ENCODE measurements at regions not wholly inside any gene's neighbourhood (a gene's known extent, or its start where the extent isn't known, plus 50 kb on each side); places are given as distances from the start of the nearest gene placed in this dataset.

DNA sequence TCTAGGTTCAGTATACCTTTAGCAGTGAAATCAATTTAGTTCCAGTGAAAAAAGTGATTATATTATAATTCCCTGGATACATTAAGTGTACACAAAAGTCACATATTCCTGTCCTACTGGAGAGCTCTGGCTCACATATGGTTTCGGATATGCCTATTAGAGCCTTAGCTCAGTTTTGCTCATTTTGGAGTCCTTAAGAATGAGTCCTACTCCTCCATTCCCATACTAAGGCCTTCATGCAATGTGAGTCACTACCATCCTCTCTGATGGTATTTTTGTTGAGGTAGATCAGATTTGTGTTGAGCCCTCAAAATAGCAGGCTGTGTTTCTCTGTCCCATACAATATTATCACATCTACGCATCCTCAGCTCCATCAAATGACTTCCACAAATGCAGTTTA, 294.2 kb upstream of the COL8A1 start:
- H3K27ac ChIP-seq = no peak overlapping the region
- WGBS, 5 donors = 89 to 98% (median 95%) methylated on average over 2 of the region's 2 CpGs
- TF ChIP-seq EP300 (IDR thresholded peaks at IDR 0.05) (no peak), POLR2A (IDR thresholded peaks at IDR 0.05) (no peak), POLR2AphosphoS5 (IDR thresholded peaks at IDR 0.05) (no peak), CTCF (IDR thresholded peaks at IDR 0.05) (no peak)
- H3K36me3 ChIP-seq = no peaks in the 10 kb centered on the region
- H3K4me1 ChIP-seq = no peaks in the 10 kb centered on the region
- H3K9me3 ChIP-seq = peaks cover 0 to 5% (median 2%) of the 10 kb centered on the region in 4 donors
- H3K27me3 ChIP-seq = no peaks in the 10 kb centered on the region
- intact Hi-C loops (cut with DNase I; ENCODE audit: low total_unique reads) = no loop called here
- DNase-seq = no peak
- H3K4me3 ChIP-seq = no peak overlapping the region

GRCh38 chr3:99342383-99342782, 296.0 kb upstream of the COL8A1 start:
- intact Hi-C loops (cut with DNase I; ENCODE audit: low total_unique reads) = no loop called here

DNA sequence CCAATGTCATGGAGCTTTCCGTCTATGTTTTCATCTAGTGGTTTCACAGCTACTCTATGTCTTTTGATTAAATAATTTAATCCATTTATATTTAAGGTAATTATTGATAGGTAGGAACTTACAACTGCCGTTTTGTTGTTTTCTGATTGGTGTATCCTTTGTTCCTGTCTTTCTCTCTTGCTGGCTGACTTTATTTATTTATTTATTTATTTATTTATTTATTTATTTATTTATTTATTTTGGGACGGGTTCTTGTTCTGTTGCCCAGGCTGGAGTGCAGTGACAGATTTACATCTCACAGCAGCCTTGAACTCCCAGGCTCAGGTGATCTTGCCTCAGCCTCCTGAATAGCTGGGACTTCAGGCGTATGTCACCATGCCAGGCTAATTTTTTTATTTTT, 299.2 kb upstream of the COL8A1 start:
- no peaks in the 10 kb centered on the region for H3K27me3 ChIP-seq
- no peak overlapping the region for H3K27ac ChIP-seq
- no peak for DNase-seq
- no peak for TF ChIP-seq EP300 (IDR thresholded peaks at IDR 0.05)
- no peak for TF ChIP-seq POLR2A (IDR thresholded peaks at IDR 0.05)
- intact Hi-C loops (cut with DNase I; ENCODE audit: low total_unique reads) = no loop called here
- H3K4me3 ChIP-seq = no peak overlapping the region
- no peaks in the 10 kb centered on the region for H3K36me3 ChIP-seq
- peaks cover 0 to 5% (median 2%) of the 10 kb centered on the region in 4 donors for H3K9me3 ChIP-seq
- 72 to 93% (median 90%) methylated on average over 4 of the region's 4 CpGs for WGBS, 5 donors
- H3K4me1 ChIP-seq = no peaks in the 10 kb centered on the region

More at GRCh38 chr3:99342383-99342782, 296.0 kb upstream of the COL8A1 start:
- Histone ChIP-seq H3K36me3 (no peaks in the 10 kb centered on the region), H3K4me1 (no peaks in the 10 kb centered on the region), H3K9me3 (peaks cover 0 to 5% (median 2%) of the 10 kb centered on the region in 4 donors), H3K4me3 (no peak overlapping the region), H3K27ac (no peak overlapping the region), H3K27me3 (no peaks in the 10 kb centered on the region)
- TF ChIP-seq POLR2A (IDR thresholded peaks at IDR 0.05) (no peak), CTCF (IDR thresholded peaks at IDR 0.05) (no peak), POLR2AphosphoS5 (IDR thresholded peaks at IDR 0.05) (no peak), EP300 (IDR thresholded peaks at IDR 0.05) (no peak)
- 63 to 82% (median 68%) methylated on average over 1 of the region's 1 CpG for WGBS, 5 donors
- DNase-seq = peak in 1 of 2 donors; percentile 26

DNA sequence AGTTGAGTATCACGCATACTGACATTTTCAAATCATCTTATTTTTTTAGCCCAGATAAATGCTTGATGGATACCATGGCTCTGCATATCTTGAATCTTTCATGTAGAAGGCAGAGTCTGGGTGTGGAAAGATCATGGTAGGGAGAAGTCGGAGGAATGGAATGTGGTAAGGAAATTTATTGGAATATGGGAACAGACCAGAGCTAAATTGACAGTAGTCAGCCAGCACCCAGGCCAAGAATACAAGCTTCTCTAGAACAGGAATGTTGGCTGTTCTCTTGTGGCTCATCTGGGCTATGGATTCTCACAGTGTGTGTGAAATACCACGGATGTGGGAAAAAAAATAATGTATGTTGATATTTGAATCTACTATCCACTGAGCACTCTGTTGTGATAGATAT, 305.7 kb upstream of the COL8A1 start:
- H3K9me3 ChIP-seq = no peaks in the 10 kb centered on the region
- TF ChIP-seq CTCF (IDR thresholded peaks at IDR 0.05) (no peak), POLR2A (IDR thresholded peaks at IDR 0.05) (no peak), EP300 (IDR thresholded peaks at IDR 0.05) (no peak), POLR2AphosphoS5 (IDR thresholded peaks at IDR 0.05) (no peak)
- WGBS, 5 donors = 69 to 82% (median 77%) methylated on average over 3 of the region's 3 CpGs
- no peak overlapping the region for H3K4me3 ChIP-seq
- no peaks in the 10 kb centered on the region for H3K4me1 ChIP-seq
- H3K36me3 ChIP-seq = no peaks in the 10 kb centered on the region
- intact Hi-C loops (cut with DNase I; ENCODE audit: low total_unique reads) = no loop called here
- DNase-seq = no peak
- no peaks in the 10 kb centered on the region for H3K27me3 ChIP-seq
- no peak overlapping the region for H3K27ac ChIP-seq

- Histone ChIP-seq H3K4me3 (no peak overlapping the region), H3K27ac (no peak overlapping the region), H3K9me3 (no peaks in the 10 kb centered on the region), H3K27me3 (no peaks in the 10 kb centered on the region), H3K36me3 (no peaks in the 10 kb centered on the region), H3K4me1 (no peaks in the 10 kb centered on the region)
- no peak for DNase-seq
- no peak for TF ChIP-seq EP300 (IDR thresholded peaks at IDR 0.05)
- TF ChIP-seq POLR2A (IDR thresholded peaks at IDR 0.05) = no peak
- no peak for TF ChIP-seq POLR2AphosphoS5 (IDR thresholded peaks at IDR 0.05)
- TF ChIP-seq CTCF (IDR thresholded peaks at IDR 0.05) = no peak
- WGBS, 5 donors = 53 to 70% (median 63%) methylated on average over 2 of the region's 2 CpGs
- intact Hi-C loops (cut with DNase I; ENCODE audit: low total_unique reads) = no loop called here
These were observed 306.1 kb upstream of the COL8A1 start for GRCh38 chr3:99332276-99332675.

All from stomach (tissue), 8 donors.